Cerebellar cortex (tissue), 1 donor: ENCODE measurements at regions not wholly inside any gene's neighbourhood (a gene's known extent, or its start where the extent isn't known, plus 50 kb on each side); places are given as distances from the start of the nearest gene placed in this dataset.

Experiments
- DNase-seq: peaks from one replicate; pipeline ENCODE4 v3.0.0-alpha.2; 2015; ENCODE audit warnings: low spot score

DNA sequence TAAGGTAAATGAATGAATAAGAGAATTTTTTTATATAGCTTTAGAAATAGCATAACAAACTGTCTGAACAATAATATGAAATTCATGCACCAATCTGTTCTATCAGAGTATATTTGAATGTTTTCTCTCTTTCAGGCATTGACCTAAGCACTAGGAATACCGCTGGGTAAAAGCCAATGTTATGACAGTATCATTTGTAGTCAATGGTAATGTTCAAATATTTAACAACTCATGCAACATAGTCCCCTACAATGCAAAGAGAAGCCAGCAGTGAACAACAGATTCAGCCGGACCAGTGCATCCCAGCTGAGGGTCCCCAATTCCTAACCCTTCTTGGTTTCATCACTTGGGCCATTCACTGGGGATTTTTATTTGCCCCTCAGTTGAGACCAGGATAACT is 52.6 kb upstream of the MYCBP2 start:
- no peak for DNase-seq

GRCh38 chr13:77378662-77379061 is 51.8 kb upstream of the MYCBP2 start:
- no peak for DNase-seq

- DNase-seq, result peak; percentile 23
Observed at GRCh38 chr13:77377016-77377415, 50.1 kb upstream of the MYCBP2 start.
